ENCODE measurements at regions not wholly inside any gene's neighbourhood (a gene's known extent, or its start where the extent isn't known, plus 50 kb on each side); places are given as distances from the start of the nearest gene placed in this dataset.
A peak's percentile ranks its signal among the peaks of the same experiment; 100 is the strongest.

- Mint-ChIP-seq H3K27ac (no peak overlapping the region), H3K36me3 (ENCODE audit: low read depth) (no peaks in the 10 kb centered on the region), H3K9me3 (no peaks in the 10 kb centered on the region), H3K4me3 (no peak overlapping the region), H3K27me3 (ENCODE audit: low read depth, poor library complexity) (no peaks in the 10 kb centered on the region), H3K4me1 (peaks cover 18% of the 10 kb centered on the region)
- no peak for DNase-seq
- no peak for TF ChIP-seq CTCF (IDR thresholded peaks at IDR 0.05)
Measured at GRCh38 chr5:17014686-17015085, 78.6 kb upstream of the MYO10 start.

- no peaks in the 10 kb centered on the region for H3K9me3 Mint-ChIP-seq
- no peak for TF ChIP-seq CTCF (IDR thresholded peaks at IDR 0.05)
Measured at GRCh38 chr5:17018871-17019270, 82.8 kb upstream of the MYO10 start.

GRCh38 chr5:17019324-17019723 is 83.2 kb upstream of the MYO10 start:
- H3K4me1 Mint-ChIP-seq = peaks cover 30% of the 10 kb centered on the region
- peak overlapping the region; percentile 41 for H3K27ac Mint-ChIP-seq
- TF ChIP-seq CTCF (IDR thresholded peaks at IDR 0.05) = no peak
- no peaks in the 10 kb centered on the region for H3K9me3 Mint-ChIP-seq
- no peaks in the 10 kb centered on the region for H3K27me3 Mint-ChIP-seq (ENCODE audit: low read depth, poor library complexity)
- DNase-seq = peak; percentile 20
- no peaks in the 10 kb centered on the region for H3K36me3 Mint-ChIP-seq (ENCODE audit: low read depth)
- no peak overlapping the region for H3K4me3 Mint-ChIP-seq

More at GRCh38 chr5:17018871-17019270, 82.8 kb upstream of the MYO10 start:
- no peak for DNase-seq
- Mint-ChIP-seq H3K4me1 (peaks cover 29% of the 10 kb centered on the region), H3K27me3 (ENCODE audit: low read depth, poor library complexity) (no peaks in the 10 kb centered on the region), H3K4me3 (no peak overlapping the region), H3K36me3 (ENCODE audit: low read depth) (no peaks in the 10 kb centered on the region), H3K27ac (no peak overlapping the region)

- no peak overlapping the region for H3K27ac Mint-ChIP-seq
Measured at GRCh38 chr5:17020678-17021601, 84.9 kb upstream of the MYO10 start.

GRCh38 chr5:17021602-17021932 is 85.5 kb upstream of the MYO10 start:
- peaks cover 30% of the 10 kb centered on the region for H3K4me1 Mint-ChIP-seq
- no peak overlapping the region for H3K27ac Mint-ChIP-seq
- H3K36me3 Mint-ChIP-seq (ENCODE audit: low read depth) = no peaks in the 10 kb centered on the region
- no peak overlapping the region for H3K4me3 Mint-ChIP-seq
- no peak for DNase-seq
- no peaks in the 10 kb centered on the region for H3K9me3 Mint-ChIP-seq
- H3K27me3 Mint-ChIP-seq (ENCODE audit: low read depth, poor library complexity) = no peaks in the 10 kb centered on the region
- no peak for TF ChIP-seq CTCF (IDR thresholded peaks at IDR 0.05)

More at GRCh38 chr5:17020678-17021601, 84.9 kb upstream of the MYO10 start:
- TF ChIP-seq CTCF (IDR thresholded peaks at IDR 0.05) = no peak
- DNase-seq = no peak
- Mint-ChIP-seq H3K36me3 (ENCODE audit: low read depth) (no peaks in the 10 kb centered on the region), H3K9me3 (no peaks in the 10 kb centered on the region), H3K4me1 (peaks cover 30% of the 10 kb centered on the region), H3K27me3 (ENCODE audit: low read depth, poor library complexity) (no peaks in the 10 kb centered on the region), H3K4me3 (no peak overlapping the region)

- Mint-ChIP-seq H3K27ac (no peak overlapping the region), H3K27me3 (ENCODE audit: low read depth, poor library complexity) (no peaks in the 10 kb centered on the region), H3K4me1 (peaks cover 30% of the 10 kb centered on the region)
Measured at GRCh38 chr5:17022296-17022695, 86.2 kb upstream of the MYO10 start.

More at GRCh38 chr5:17022296-17022695, 86.2 kb upstream of the MYO10 start:
- Mint-ChIP-seq H3K4me3 (no peak overlapping the region), H3K36me3 (ENCODE audit: low read depth) (no peaks in the 10 kb centered on the region), H3K9me3 (no peaks in the 10 kb centered on the region)
- TF ChIP-seq CTCF (IDR thresholded peaks at IDR 0.05) = no peak
- DNase-seq = no peak

Data from nephron progenitor cell (in vitro differentiated cells).